ENCODE measurements at regions not wholly inside any gene's neighbourhood (a gene's known extent, or its start where the extent isn't known, plus 50 kb on each side); places are given as distances from the start of the nearest gene placed in this dataset.

DNA sequence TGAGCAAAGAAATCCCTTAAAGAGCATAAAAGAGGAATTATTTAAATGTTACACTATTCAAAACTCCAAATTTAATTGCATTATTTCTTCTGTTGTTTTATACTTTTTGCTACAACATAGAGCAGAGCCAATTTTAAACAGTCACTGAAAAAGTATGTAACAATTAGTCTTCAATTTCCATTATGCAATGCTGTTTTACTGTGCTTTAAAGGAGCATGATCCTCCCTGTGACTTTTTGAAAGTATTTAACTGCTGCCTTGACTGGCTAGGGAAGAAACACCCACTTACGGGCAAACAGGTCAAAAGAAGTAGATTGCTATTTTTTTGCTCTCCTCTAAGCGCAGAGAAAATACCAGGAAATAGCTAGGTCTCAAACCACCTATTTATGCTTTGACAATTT, 217.4 kb upstream of the GCFC2 start:
- DNase-seq (ENCODE audit: low spot score) (no peak), ATAC-seq (ENCODE audit: low read depth) (no peak)
- Histone ChIP-seq H3K27me3 (ENCODE audit: insufficient read depth, poor library complexity, severe bottlenecking) (peaks cover 2% of the 10 kb centered on the region), H3K27ac (ENCODE audit: poor library complexity, severe bottlenecking) (no peak overlapping the region), H3K9me3 (ENCODE audit: severe bottlenecking) (no peaks in the 10 kb centered on the region), H3K4me1 (ENCODE audit: insufficient read depth, poor library complexity, severe bottlenecking) (no peaks in the 10 kb centered on the region), H3K4me3 (ENCODE audit: severe bottlenecking) (no peak overlapping the region), H3K36me3 (ENCODE audit: low read depth) (no peaks in the 10 kb centered on the region)
- TF ChIP-seq, protein P1, sequence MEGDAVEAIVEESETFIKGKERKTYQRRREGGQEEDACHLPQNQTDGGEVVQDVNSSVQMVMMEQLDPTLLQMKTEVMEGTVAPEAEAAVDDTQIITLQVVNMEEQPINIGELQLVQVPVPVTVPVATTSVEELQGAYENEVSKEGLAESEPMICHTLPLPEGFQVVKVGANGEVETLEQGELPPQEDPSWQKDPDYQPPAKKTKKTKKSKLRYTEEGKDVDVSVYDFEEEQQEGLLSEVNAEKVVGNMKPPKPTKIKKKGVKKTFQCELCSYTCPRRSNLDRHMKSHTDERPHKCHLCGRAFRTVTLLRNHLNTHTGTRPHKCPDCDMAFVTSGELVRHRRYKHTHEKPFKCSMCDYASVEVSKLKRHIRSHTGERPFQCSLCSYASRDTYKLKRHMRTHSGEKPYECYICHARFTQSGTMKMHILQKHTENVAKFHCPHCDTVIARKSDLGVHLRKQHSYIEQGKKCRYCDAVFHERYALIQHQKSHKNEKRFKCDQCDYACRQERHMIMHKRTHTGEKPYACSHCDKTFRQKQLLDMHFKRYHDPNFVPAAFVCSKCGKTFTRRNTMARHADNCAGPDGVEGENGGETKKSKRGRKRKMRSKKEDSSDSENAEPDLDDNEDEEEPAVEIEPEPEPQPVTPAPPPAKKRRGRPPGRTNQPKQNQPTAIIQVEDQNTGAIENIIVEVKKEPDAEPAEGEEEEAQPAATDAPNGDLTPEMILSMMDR (IDR thresholded peaks at IDR 0.05; ENCODE audit: poor library complexity, severe bottlenecking), result no peak

DNA sequence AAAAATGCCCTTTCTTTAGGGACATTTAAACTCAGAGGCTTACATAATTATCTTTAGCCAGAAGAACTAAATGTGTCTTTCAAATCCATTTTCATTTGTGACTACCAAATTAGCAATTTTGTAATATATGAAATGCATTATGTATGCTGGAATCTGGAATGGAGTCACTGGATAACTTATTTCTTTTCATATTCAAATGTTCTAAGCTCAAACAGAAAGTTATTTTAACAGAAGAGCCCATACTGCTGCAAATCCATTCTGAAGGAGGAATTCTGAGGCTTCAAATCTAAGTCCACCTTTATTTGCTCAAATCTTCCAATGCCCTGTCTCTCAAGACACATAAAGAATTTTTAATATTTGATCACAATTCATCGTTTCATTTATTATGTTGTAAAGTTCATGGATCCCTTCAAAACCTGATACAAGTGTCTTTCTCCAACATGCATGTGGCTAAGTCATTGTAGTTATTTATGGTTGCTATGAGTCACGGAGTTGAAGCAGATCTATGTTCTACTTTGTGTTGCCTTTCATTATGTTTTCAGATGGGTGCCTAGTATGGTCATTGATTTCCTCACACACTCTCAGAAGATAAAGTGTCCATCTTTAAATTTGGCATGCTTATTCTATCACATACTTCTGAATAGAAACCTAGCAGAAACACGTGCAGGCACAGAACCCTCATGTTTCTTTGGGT, 214.8 kb upstream of the GCFC2 start:
- ATAC-seq (ENCODE audit: low read depth), result no peak
- no peak overlapping the region for H3K27ac ChIP-seq (ENCODE audit: poor library complexity, severe bottlenecking)
- DNase-seq (ENCODE audit: low spot score), result no peak
- no peaks in the 10 kb centered on the region for H3K4me1 ChIP-seq (ENCODE audit: insufficient read depth, poor library complexity, severe bottlenecking)
- no peak overlapping the region for H3K4me3 ChIP-seq (ENCODE audit: severe bottlenecking)
- no peaks in the 10 kb centered on the region for H3K36me3 ChIP-seq (ENCODE audit: low read depth)
- H3K27me3 ChIP-seq (ENCODE audit: insufficient read depth, poor library complexity, severe bottlenecking), result peaks cover 17% of the 10 kb centered on the region
- H3K9me3 ChIP-seq (ENCODE audit: severe bottlenecking), result no peaks in the 10 kb centered on the region
- TF ChIP-seq, protein P1 (IDR thresholded peaks at IDR 0.05; ENCODE audit: poor library complexity, severe bottlenecking), result no peak

DNA sequence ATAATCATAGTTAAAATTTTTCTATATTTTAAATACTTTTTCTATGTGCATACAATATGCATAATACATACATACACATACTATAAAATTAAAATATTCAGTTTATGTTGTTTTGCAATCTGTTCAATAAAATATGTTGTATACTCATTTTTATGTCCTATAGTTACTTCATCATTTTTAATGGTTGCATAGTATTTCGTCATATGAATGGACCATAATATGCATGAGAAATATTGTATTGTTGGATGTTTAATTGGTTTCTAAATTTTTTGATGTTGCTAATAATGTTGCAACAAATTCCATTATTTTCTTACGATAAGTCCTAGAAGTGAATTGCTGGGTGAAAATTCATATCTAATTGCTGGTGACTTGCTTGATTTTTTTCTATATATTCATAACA, 211.5 kb upstream of the GCFC2 start:
- TF ChIP-seq, protein P1 (IDR thresholded peaks at IDR 0.05; ENCODE audit: poor library complexity, severe bottlenecking), result no peak
- no peak for DNase-seq (ENCODE audit: low spot score)

DNA sequence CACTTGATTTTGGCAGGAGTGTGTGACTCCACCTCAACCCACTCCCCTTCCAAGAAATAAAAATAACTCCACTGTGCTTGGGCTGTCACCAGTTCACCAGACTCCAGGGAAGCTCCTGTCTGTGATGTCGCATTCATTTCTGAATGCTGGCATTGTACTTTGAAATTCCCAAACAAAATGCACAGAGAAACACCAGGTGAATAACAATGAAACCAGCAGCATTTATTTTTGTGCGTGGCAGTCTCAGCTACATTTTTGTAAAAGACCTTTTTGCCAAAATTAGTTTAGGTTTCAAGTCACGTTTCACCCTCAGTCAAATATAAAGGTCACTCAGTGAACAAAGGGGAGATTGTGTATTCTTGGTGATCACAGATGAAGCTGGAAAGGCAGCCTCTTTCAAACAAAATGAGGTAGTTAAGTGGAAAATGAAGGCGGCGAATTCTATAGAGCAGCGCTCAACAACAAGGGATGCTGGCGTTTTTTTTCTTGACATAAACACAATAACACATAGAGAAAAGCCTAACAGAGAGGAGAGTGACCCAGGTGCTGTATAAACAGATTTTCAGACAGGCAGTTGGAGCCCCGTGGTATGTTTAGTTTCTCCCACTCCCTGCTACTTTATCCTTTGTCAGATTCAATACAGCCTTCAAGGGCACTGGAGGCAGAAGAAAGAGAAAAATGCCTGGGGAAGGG, 210.3 kb upstream of the GCFC2 start:
- DNase-seq (ENCODE audit: low spot score) (no peak), ATAC-seq (ENCODE audit: low read depth) (no peak)
- TF ChIP-seq, protein P1 (IDR thresholded peaks at IDR 0.05; ENCODE audit: poor library complexity, severe bottlenecking), result no peak
- Histone ChIP-seq H3K27ac (ENCODE audit: poor library complexity, severe bottlenecking) (no peak overlapping the region), H3K9me3 (ENCODE audit: severe bottlenecking) (no peaks in the 10 kb centered on the region), H3K36me3 (ENCODE audit: low read depth) (no peaks in the 10 kb centered on the region), H3K27me3 (ENCODE audit: insufficient read depth, poor library complexity, severe bottlenecking) (peaks cover 24% of the 10 kb centered on the region), H3K4me3 (ENCODE audit: severe bottlenecking) (no peak overlapping the region), H3K4me1 (ENCODE audit: insufficient read depth, poor library complexity, severe bottlenecking) (no peaks in the 10 kb centered on the region)

More for the DNA sequence above, 211.5 kb upstream of the GCFC2 start:
- no peaks in the 10 kb centered on the region for H3K9me3 ChIP-seq (ENCODE audit: severe bottlenecking)
- no peak for ATAC-seq (ENCODE audit: low read depth)
- H3K36me3 ChIP-seq (ENCODE audit: low read depth), result no peaks in the 10 kb centered on the region
- H3K27me3 ChIP-seq (ENCODE audit: insufficient read depth, poor library complexity, severe bottlenecking), result peaks cover 24% of the 10 kb centered on the region
- H3K4me3 ChIP-seq (ENCODE audit: severe bottlenecking), result no peak overlapping the region
- H3K27ac ChIP-seq (ENCODE audit: poor library complexity, severe bottlenecking), result no peak overlapping the region
- no peaks in the 10 kb centered on the region for H3K4me1 ChIP-seq (ENCODE audit: insufficient read depth, poor library complexity, severe bottlenecking)
